HG03457 (cell line): ENCODE measurements at regions not wholly inside any gene's neighbourhood (a gene's known extent, or its start where the extent isn't known, plus 50 kb on each side); places are given as distances from the start of the nearest gene placed in this dataset.

Experiments used
- ATAC-seq: cut with Tn5 transposase; IDR thresholded peaks from one replicate; pipeline ENCODE4 v1.9.1; 2021; ENCODE audit warnings: moderate number of reproducible peaks; ENCODE audit not compliant: unreplicated experiment

GRCh38 chr22:48085901-48086645 is 1323.6 kb downstream of the TBC1D22A start:
- ATAC-seq = no peak

- ATAC-seq = no peak
These were observed 1322.2 kb downstream of the TBC1D22A start for GRCh38 chr22:48084729-48085050.

GRCh38 chr22:48084041-48084728 is 1321.7 kb downstream of the TBC1D22A start:
- no peak for ATAC-seq

- no peak for ATAC-seq
These were observed 1321.1 kb downstream of the TBC1D22A start for GRCh38 chr22:48083502-48083901.

GRCh38 chr22:48082284-48082683 is 1319.8 kb downstream of the TBC1D22A start:
- ATAC-seq = no peak

GRCh38 chr22:48081281-48081680 is 1318.8 kb downstream of the TBC1D22A start:
- ATAC-seq = no peak

GRCh38 chr22:48080316-48081165 is 1318.1 kb downstream of the TBC1D22A start:
- ATAC-seq = no peak

GRCh38 chr22:48079505-48080290 is 1317.2 kb downstream of the TBC1D22A start:
- ATAC-seq = no peak

- no peak for ATAC-seq
These were observed 1316.4 kb downstream of the TBC1D22A start for GRCh38 chr22:48078825-48079224.

- ATAC-seq = no peak
These were observed 1315.2 kb downstream of the TBC1D22A start for GRCh38 chr22:48077699-48078098.

- no peak for ATAC-seq
These were observed 1313.6 kb downstream of the TBC1D22A start for GRCh38 chr22:48076008-48076407.

GRCh38 chr22:48075604-48076003 is 1313.2 kb downstream of the TBC1D22A start:
- no peak for ATAC-seq

GRCh38 chr22:48072777-48073176 is 1310.3 kb downstream of the TBC1D22A start:
- ATAC-seq = no peak

GRCh38 chr22:48071828-48072227 is 1309.4 kb downstream of the TBC1D22A start:
- ATAC-seq = no peak

- no peak for ATAC-seq
These were observed 1308.9 kb downstream of the TBC1D22A start for GRCh38 chr22:48071305-48071704.

GRCh38 chr22:48070760-48071159 is 1308.3 kb downstream of the TBC1D22A start:
- no peak for ATAC-seq

GRCh38 chr22:48070083-48070482 is 1307.6 kb downstream of the TBC1D22A start:
- ATAC-seq = no peak

- no peak for ATAC-seq
These were observed 1306.8 kb downstream of the TBC1D22A start for GRCh38 chr22:48069256-48069655.

- ATAC-seq = no peak
These were observed 1306.0 kb downstream of the TBC1D22A start for GRCh38 chr22:48068323-48068885.

- no peak for ATAC-seq
These were observed 1303.4 kb downstream of the TBC1D22A start for GRCh38 chr22:48065892-48066291.

- no peak for ATAC-seq
These were observed 1299.3 kb downstream of the TBC1D22A start for GRCh38 chr22:48061726-48062125.
